ENCODE measurements at regions not wholly inside any gene's neighbourhood (a gene's known extent, or its start where the extent isn't known, plus 50 kb on each side); places are given as distances from the start of the nearest gene placed in this dataset.

GRCh38 chr10:111240348-111240747, 163.5 kb downstream of the ADRA2A start:
- TF ChIP-seq POLR2A (IDR thresholded peaks at IDR 0.05) (no peak), CTCF (IDR thresholded peaks at IDR 0.05) (no peak)
